Hematopoietic multipotent progenitor cell (in vitro differentiated cells): ENCODE measurements at regions not wholly inside any gene's neighbourhood (a gene's known extent, or its start where the extent isn't known, plus 50 kb on each side); places are given as distances from the start of the nearest gene placed in this dataset.

ENCODE experiments used
- DNase-seq, 3 donors: peaks; one replicate each; pipeline ENCODE4 v3.0.0-alpha.2; 2011 to 2015; ENCODE audit warnings: low read depth in 2 of 3, low spot score in 2 of 3

DNA sequence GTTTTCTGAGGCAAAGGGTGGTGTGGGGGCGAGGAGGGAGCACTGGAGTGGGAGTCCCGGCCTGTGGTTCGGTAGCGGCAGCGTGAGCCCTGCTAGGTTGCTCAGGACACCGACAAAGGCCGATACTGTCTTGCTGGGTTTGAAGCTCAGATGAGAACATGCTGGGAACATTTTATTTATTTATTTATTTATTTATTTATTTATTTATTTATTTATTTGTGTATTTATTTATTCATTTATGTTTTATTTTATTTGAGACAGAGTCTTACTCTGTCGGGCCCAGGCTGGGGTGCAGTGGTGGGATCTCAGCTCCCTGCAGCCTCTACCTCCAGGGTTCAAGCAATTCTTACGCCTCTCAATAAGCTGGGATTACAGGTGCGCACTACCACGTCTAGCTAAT lies 117.9 kb upstream of the GSE1 start:
- DNase-seq, result no peak

DNA sequence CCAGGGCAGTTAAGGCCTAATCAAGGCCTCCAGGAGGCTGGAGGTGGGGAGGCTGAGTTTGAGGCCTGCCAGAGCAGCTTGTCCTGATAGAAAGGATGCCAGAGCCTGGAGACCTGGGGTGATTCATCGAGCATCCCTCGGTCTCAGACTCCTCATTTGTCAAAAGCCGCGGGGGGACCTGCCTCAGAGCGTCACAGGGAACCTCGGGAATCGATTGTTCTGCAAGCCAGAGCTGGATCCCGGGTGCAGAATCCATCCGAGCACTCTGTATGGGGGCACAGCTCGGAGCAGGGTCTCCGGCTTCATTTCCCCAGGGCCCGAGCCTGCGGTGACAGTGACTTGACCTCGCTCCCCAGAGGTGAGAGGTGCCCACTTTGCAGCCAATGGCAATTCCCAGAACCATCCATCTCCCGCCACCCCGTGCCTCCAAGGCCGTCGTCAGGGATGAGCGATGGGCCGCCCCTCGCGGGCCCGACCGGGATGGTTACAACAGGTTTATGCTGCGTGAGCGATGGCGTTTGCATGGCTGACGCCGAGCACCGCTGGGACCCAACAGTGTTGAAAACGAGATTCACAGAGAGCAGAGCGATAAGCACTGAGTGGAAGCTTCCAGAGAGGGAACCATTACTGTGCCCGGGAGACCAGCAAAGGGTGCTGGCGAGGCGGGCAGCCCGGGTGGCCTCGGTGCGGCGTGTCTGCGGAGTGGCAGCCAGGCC lies 117.1 kb upstream of the GSE1 start:
- DNase-seq, result no peak

DNA sequence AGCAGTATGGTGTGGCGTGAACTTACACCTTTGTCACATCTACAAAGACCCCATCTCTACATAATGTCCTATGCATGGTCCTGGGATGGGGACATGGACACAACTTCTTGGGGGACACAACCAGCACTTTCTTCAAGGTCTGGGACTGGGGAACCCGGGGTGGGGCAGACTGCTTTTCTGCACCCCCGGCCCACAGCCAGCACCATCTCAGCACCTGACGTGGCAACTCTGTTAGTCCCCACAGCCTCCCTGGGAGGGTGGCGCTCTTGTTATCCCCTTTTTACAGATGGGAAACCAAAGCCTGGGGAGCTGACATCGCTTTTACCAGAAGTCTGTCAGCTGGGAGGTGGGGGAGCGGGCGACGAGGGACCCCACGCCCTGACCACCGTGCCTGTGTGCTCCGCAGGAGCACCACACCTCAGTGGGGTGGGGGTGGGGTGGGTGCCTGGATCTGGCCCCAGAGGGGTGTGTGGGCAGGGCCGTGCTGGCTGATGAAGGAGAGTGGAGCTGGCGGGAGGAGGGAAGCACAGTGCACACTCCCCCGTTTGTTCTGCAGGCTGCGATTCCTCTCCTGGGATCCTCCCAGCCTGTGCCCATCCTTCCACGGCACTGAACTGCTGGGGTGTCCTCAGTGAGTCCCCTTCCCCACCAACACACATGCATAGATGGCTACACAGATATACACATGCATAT lies 115.4 kb upstream of the GSE1 start:
- DNase-seq, result no peak

DNA sequence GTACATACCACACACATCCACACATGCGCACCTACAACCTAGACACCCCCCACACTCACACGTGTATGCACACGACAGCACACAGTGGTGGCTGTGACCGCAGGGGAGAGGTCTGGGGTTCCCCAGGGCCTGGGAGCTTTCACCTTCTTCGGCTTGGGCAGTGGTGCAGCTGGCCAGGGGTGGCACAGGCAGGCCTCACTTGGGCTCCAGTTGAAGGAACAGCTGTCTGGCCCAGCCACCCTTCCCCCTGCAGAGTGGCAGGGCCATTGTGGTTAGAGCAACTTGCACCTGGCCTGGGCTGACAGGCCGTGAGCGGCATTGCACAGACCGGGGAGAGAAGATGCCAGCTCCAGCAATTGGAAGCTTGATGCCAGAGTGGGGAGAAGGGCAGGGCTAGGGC lies 114.5 kb upstream of the GSE1 start:
- peak in 2 of 3 donors; percentile 61 to 88 for DNase-seq

DNA sequence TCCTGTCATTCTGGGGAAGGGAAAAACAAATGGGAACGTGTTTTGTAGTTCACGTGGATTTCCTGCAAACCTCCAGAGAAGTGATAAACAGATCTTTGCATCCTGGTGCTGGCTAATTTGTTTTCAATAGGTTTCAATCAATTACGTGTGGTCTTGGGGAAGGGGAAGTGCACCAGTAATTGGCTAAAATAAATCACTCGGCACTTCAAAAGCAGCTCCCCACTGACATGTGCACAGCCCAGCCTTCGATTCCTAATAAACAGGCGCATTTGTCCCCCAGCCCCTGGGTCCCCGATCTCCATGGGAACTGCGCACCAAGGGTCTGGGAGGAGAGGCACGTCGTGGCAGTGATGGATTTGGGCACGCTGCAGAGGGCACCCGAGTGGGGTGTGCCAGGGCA lies 112.9 kb upstream of the GSE1 start:
- DNase-seq, result no peak

DNA sequence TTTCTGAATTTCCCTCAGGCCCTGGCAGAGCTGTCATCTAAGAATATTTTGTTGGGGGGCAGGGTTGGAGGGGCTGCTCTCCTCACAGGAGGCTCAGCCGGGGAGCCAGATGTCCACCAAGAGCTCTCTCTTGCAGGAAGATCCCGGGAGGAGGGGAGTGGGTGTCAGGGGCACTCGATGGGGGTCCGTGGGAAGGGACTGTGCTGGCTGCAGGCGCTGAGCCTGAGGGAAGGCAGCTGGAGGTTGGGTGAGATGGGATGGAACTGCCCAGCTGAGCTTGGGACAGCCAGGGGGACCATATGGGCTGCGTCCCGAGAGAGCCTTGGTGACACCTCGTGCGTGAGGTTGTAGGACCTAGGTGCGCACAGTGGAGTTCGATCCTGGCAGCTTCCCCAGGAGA lies 111.2 kb upstream of the GSE1 start:
- DNase-seq, result no peak

DNA sequence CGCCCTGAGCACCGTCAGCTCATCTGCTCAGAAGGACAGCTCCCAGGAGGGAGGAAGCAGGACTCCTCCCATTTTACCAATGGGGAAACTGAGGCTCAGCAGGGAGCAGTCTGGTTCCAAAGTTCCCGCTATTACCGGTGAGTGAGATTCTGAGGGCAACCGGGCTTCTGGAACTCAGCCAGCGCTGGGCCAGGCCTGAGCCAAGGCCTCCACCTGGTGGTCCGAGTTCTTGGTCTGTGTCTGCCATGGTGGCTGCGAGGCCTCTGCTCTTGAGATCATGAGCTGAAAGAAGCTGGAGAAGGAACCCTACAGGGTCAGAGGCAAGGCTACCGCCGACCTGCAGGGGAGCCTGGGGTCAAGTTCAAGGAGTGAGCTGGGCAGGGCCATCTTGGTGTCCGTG lies 110.8 kb upstream of the GSE1 start:
- DNase-seq, result no peak

DNA sequence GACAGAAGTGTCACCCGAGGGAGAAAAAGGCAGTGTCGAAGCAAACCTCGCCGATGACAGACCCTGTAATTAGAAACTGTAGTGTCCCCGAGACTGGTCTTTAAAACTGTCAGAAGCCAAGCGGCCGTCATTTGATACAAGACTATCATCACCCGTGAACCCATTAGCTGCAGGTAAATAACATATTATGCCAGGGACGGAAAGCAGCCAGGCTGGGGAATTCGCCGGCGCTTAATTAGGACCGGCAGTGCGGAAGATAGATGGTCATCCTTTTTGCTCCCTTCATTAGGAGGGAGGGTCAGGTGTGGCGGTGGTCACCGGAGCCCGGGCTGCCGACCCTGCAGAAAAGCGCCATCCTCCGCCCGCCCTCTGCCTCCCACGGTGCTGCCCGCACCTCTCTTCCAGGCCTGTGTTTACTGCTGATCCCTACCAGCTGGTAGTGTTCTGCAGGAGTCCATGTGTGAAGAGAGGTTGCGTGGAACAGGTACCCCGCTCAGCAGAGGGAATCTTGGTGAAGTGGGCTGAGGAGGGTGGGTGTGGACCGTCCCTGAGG lies 109.4 kb upstream of the GSE1 start:
- DNase-seq, result no peak

DNA sequence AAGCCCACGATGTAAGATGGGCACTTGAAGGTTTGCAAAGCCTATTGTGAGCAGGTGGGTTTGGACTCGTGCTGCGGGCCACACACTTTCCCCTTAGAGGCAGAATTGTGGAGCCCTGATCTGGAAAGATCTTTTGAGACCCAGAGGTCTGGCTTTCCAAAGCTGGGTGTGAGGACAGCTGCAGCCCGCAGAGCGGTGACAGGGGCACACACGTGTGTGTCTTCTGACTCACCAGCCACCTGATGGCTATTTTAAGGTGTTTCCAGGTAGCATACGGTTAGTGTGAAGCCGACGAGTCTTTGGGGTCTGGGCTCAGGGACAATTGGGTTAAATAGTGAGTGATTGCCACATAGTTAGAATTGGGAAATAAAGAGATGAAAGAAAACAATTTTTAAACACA lies 108.9 kb upstream of the GSE1 start:
- no peak for DNase-seq

DNA sequence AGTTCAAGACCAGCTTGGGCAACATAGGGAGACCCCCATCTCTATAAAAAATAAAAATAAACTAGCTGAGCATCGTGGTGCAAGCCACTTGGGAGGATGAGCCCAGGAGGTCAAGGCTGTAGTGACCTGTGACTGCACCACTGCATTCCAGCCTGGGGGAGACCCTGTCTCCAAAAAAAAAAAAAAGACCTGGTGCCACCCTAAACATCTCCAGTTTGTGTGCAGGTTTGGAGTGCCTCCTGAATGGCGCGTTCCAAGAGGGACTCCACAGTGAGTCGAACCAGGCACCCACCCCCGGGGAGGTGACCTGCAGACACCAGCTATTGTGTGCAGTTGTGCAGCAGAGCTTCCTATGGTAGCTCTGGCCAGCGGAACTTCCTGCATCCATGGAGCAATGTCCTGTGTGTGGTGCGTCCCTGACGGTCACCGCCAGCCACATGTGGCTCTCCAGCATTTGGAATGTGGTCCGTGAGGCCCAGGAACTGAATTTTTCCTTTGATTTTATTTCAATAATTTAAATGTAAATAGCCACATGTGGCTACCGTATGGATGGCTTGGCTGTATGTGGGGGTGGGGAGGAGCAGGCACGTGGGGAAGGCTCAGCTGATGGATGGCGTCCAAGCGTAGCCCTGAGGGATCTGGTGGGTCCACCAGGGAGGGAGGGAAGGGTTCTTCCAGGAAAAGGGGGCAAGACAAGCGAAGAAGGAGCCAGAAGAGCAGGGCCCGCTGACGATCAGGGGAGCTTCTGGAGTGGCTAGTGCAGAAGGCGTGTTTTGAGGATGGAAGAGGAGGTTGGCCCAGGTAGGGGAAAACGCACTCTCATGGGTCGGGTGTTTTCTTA lies 107.1 kb upstream of the GSE1 start:
- DNase-seq, result no peak

DNA sequence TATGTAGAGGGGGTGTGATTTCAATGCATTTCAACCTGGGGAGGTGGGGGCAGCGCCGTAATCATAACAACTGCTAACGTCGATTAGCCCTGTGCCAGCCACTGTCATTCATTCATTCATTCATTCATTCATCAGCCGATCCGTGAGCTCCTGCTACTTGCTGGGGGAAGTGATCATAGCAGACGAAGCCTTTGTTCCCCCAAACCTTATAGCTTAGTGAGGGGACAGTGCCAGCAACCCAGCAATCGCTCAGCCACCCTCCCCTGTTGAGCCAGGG lies 106.5 kb upstream of the GSE1 start:
- no peak for DNase-seq

DNA sequence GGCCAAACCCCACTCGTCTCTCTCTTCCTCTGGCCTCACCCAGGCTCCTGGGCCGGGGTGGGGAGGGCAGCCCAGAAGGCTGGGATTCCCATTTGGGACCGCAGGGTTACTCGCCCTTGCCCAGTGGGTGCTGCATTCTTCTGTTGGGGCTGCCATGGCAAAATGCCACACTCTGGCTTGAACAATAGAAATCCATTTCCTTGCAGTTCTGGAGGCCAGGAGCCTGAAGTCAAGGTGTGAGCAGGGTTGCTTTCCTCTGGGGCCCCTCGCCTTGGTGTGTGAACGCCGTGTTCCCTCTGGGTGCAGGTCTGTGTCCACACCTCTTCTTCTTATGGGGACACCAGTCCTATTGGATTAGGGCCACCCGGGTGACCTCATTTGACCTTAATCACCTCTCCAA lies 105.8 kb upstream of the GSE1 start:
- DNase-seq, result no peak

DNA sequence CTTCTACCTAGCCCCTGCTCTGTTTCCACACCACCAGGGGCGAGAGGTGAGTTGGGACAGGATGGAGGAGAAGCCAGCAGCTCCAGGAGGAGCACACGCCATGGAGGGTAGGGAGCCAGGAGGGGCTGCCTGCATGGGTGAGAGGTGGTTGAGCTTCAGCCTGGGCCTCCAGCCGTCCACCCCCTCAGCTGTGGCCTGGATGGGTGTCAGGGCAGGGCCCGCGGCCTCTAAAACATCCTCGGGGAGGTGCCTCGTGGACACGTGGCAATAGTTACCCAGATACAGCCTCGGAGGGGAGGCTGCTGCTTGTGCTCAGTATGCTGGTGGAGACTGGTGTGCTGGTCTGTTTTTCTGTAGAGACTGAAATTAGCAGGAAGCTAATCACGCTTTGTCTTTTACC lies 104.7 kb upstream of the GSE1 start:
- no peak for DNase-seq

DNA sequence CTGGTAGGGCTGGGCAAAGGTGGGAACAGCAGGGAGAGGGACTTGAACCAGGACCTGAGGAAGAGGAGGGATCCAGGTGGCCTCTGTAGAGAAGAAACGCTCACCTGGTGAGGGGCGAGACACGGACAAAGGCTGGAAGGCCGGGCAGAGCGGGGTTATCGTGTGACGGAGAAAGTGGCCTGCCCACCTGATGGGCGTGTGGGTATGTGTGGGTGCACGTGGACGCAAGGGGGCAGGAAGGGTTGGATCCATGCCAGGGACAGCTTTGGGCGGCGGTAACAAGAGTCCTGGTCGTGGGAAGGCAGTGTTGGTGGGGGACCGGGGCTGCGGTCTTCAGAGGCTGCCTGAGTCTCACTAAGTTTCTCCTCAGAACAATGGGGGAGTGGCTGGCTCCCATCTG lies 104.1 kb upstream of the GSE1 start:
- DNase-seq, result no peak

DNA sequence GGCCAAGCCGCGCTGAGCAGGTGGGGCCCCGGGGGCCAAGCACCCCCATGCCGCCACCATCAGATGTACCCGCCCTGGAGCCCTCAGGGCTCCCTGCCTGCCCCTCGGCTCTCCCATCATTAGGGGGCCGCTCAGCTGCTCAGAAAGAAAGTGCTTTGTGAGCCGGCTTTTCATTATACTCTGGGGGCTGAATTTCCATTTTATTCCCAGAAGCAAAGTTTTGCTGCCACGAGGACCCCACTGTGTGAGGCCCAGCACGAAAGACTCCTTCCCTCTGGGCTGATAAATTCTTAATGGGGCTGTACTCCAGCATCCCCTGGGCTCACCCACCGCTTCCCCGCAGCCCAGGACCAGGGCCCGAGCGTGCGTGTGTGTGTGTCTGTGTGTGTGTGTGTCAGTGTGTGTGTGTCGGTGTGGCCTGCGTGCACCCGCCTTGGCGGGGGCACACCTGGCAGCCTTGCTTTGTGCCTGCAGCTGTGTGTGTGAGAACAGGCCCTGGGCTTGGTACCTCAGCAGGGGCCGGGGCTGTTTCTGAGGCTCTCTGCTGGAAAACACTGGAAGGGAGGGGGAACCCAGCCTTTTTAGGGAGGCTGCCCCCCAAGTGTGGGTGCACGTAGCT lies 103.0 kb upstream of the GSE1 start:
- DNase-seq, result no peak

DNA sequence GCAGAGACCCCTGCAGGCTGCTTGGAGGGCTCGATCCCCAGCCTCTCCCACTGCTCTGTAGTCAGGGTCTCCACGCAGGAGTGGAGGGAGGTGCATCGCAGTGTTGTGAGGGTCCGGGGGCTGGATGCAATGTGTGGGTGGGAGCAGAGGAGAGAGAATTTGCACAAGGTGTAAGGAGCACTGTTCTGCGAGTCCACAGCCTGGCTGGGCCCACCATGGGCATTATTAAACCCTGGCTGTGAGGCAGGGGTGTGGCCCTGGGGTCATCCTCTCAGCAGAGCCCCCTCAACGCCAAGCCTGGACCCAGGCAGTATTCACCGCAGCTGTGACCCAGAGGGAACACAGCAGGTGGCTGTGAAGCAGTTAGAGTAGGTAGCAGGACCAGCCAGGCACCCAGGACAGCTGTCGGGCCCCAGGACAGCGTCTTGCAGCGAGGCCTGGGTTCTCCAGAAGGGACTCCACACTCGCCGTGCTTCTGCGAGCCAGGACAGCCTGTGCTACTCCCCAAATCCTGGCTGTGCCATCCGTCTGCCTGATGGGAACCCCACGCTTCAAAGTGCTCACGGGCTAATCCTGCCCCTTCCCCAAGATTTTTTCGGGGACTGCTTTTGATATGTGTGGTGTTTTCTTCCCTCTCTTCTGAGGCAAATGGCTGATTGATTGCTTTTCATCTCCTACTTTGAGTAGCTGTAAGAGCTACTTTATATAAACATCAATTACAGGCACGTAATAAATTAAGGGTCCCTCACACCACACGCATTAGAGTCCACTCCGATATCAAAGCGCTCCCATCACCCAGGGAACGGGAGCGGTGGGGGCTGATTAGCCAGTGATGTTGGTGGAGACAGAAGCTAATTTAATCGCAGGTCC lies 100.9 kb upstream of the GSE1 start:
- DNase-seq, result no peak

DNA sequence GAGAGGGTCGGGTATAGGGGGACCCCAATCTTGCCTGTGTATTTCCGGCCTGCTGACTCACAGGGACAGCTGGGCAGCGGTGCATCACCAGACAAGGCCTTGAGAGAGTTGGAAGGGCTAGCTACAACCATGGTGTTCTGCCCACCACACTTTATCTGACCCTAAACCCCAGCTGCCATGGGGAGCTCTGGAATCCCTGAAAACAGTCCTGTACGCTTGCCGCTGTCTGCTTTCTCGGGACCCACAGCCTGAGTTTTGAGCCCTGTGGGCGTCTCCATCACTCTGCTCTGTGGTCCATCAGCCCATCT lies 100.4 kb upstream of the GSE1 start:
- DNase-seq, result no peak

DNA sequence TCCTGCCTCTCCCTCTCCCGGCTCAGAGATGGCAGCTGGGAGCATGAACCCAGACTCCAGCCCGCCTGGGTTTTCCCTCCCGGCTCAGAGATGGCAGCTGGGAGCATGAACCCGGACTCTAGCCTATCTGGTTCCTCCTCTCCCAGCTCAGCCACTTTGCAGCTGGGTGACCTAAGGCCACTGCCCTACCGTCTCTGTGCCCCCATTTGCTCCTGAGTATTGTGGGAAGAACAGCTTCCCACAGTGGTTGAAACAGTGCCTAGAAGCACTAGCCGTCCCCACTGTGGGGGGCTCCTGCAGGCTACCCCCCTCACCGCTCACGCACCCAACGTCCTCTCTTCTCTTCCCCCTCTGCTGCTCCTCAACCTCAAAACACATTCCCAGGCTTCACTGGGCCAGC lies 99.9 kb upstream of the GSE1 start:
- DNase-seq, result no peak

DNA sequence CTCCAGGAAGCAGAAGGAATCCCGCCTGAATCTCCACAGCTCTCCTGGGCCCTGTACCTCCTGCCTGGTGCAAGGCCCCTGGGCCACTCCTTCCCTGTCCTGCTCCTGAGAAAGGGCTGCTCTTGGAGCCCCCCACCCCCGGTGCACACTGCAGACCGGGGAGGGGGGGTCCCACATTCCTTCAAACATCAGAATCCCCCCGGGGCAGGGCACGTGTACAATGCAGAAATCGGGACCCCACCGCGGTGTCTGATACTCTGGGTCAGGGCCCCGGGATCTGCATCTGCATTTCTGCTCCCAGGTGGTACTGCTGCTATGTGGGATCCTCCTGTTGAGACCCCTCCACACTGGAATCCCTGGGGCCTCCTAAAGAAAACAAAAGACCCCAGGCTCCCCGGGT lies 99.5 kb upstream of the GSE1 start:
- DNase-seq, result no peak

DNA sequence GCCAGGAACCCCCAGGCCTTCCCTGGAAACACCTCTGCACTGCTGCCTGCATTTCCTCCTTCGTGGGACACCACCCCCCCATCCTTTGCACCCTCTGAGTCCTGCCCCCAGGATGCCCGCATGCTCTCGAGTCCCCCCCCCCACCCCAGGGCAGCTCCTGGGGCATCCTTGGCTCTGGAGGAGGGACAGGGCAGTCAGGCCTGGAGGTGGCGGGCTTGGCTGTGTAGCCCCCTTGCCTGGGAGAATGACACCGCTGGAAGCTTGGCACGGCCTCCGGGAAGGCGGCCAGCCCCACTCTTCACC lies 98.9 kb upstream of the GSE1 start:
- DNase-seq, result no peak
